Endothelial cell of umbilical vein (primary cell): ENCODE measurements at regions not wholly inside any gene's neighbourhood (a gene's known extent, or its start where the extent isn't known, plus 50 kb on each side); places are given as distances from the start of the nearest gene placed in this dataset.

Experiments used
- BruUV-seq: library from RNA; stranded (reverse); fragments of 400-500 nt; replicated peaks from 2 replicates; lab custom pipeline; 2021; lab: Mats Ljungman, UMichigan
- CTCF ChIA-PET: fragments of 300-600, 350-600 bp; sonication (Branson Sonifier 250); formaldehyde crosslinking; loops from one replicate; lab custom pipeline; 2021; ENCODE audit warnings: antibody characterized with exemption, inconsistent platforms; lab: Charles Lee
- POLR2A ChIA-PET: fragments of 300-600, 350-600 bp; sonication (Branson Sonifier 250); formaldehyde crosslinking; loops from one replicate; lab custom pipeline; 2021; ENCODE audit warnings: antibody characterized with exemption, inconsistent platforms; lab: Charles Lee
- DNase-seq: peaks from one replicate; pipeline ENCODE4 v3.0.0-alpha.2; 2011; ENCODE audit warnings: low read depth, low spot score
- FAIRE-seq: peaks from 2 replicates; lab custom pipeline; 2011; peaks lifted over from hg19 to GRCh38; lab: Jason Lieb, UNC
- H2AFZ ChIP-seq: 2 replicates; pipeline ENCODE4 v1.6.0; 2012; ENCODE audit warnings: low read depth, low read length, control low read depth, inconsistent platforms
- H3K27ac ChIP-seq: 2 replicates; pipeline ENCODE4 v1.5.1; 2011; ENCODE audit warnings: low read depth, mild to moderate bottlenecking, control low read depth, low read length, moderate library complexity; ENCODE audit not compliant: insufficient read depth
- H3K27me3 ChIP-seq, 2 experiments: 2 replicates each; pipeline versions ENCODE4 v1.6.0 to v1.6.1; 2011; ENCODE audit warnings: low read length in 2 of 2, mixed read lengths in 1 of 2; ENCODE audit not compliant: control insufficient read depth in 2 of 2, insufficient read depth in 2 of 2
- H3K36me3 ChIP-seq, 2 experiments: 2 replicates in 1 of 2; 3 replicates in 1 of 2; pipeline ENCODE4 v1.5.1; 2011; ENCODE audit warnings: low read length in 2 of 2, mild to moderate bottlenecking in 1 of 2, moderate library complexity in 1 of 2; ENCODE audit not compliant: control insufficient read depth in 2 of 2, insufficient read depth in 2 of 2; ENCODE audit errors: extremely low read depth in 1 of 2
- H3K4me1 ChIP-seq: 3 replicates; pipeline ENCODE4 v1.5.1; 2011; ENCODE audit warnings: mild to moderate bottlenecking, low read length; ENCODE audit not compliant: control insufficient read depth, insufficient read depth; ENCODE audit errors: extremely low read depth
- H3K4me2 ChIP-seq: 2 replicates; pipeline ENCODE4 v1.6.1; 2011; ENCODE audit warnings: low read length, control low read depth, mixed read lengths; ENCODE audit not compliant: insufficient read depth
- H3K4me3 ChIP-seq, 3 experiments: fragments of 200-600 bp in 1 of 3; sonication (generic), shearing (Covaris generic) in 1 of 3; replicated peaks in 1 of 3; 2 replicates each; pipeline ENCODE4 v1.5.1; 2011 to 2016; ENCODE audit warnings: control low read depth in 3 of 3, low read length in 3 of 3, mild to moderate bottlenecking in 2 of 3, inconsistent platforms in 1 of 3, low read depth in 1 of 3, moderate library complexity in 1 of 3; ENCODE audit not compliant: insufficient read depth in 1 of 3
- H3K79me2 ChIP-seq: 2 replicates; pipeline ENCODE4 v1.6.0; 2012; ENCODE audit warnings: low read length, inconsistent platforms; ENCODE audit not compliant: control insufficient read depth, insufficient read depth
- H3K9ac ChIP-seq: replicated peaks from 2 replicates; pipeline ENCODE3; 2011; ENCODE audit warnings: low read length, control low read depth; ENCODE audit not compliant: insufficient read depth; ENCODE audit errors: extremely low read depth
- H3K9me1 ChIP-seq: replicated peaks from 3 replicates; pipeline ENCODE4 v1.6.0; 2011; ENCODE audit warnings: mild to moderate bottlenecking, low read length; ENCODE audit not compliant: control insufficient read depth, insufficient read depth; ENCODE audit errors: extremely low read depth
- H3K9me3 ChIP-seq: replicated peaks from 2 replicates; pipeline ENCODE4 v1.5.1; 2012; ENCODE audit warnings: low read length, inconsistent platforms; ENCODE audit not compliant: control insufficient read depth, insufficient read depth
- H4K20me1 ChIP-seq: replicated peaks from 2 replicates; pipeline ENCODE3; 2011; ENCODE audit warnings: mild to moderate bottlenecking, low read length; ENCODE audit not compliant: control insufficient read depth, insufficient read depth; ENCODE audit errors: extremely low read depth
- CTCF ChIP-seq, 2 donors: IDR thresholded peaks; 1 replicate in 1 of 2; 2 replicates in 1 of 2; pipeline ENCODE4 v1.5.1; 2011; ENCODE audit warnings: low read length in 2 of 2, mild to moderate bottlenecking in 2 of 2, moderate library complexity in 2 of 2, control low read depth in 1 of 2, inconsistent platforms in 1 of 2, low read depth in 1 of 2; ENCODE audit not compliant: insufficient read depth in 1 of 2; ENCODE audit errors: extremely low read depth in 1 of 2
- EZH2 ChIP-seq: IDR thresholded peaks from 2 replicates; pipeline ENCODE4 v1.6.1; 2012; ENCODE audit warnings: borderline replicate concordance, low read depth, mild to moderate bottlenecking, moderate library complexity, low read length, inconsistent platforms; ENCODE audit not compliant: severe bottlenecking
- FOS ChIP-seq: IDR thresholded peaks from 2 replicates; pipeline ENCODE4 v1.6.1; 2011; ENCODE audit warnings: mild to moderate bottlenecking, low read length, moderate library complexity, borderline replicate concordance; ENCODE audit not compliant: insufficient read depth
- GATA2 ChIP-seq: IDR thresholded peaks from 2 replicates; pipeline ENCODE4 v1.7.0; 2011; ENCODE audit warnings: low read depth, mild to moderate bottlenecking, moderate library complexity, mixed read lengths, low read length; ENCODE audit not compliant: insufficient read length, insufficient read depth
- JUN ChIP-seq: IDR thresholded peaks from 2 replicates; pipeline ENCODE4 v1.6.1; 2011; ENCODE audit warnings: borderline replicate concordance, low read depth; ENCODE audit not compliant: insufficient read length, insufficient read depth
- MYC ChIP-seq: IDR thresholded peaks from one replicate; pipeline ENCODE4 v1.6.1; 2011; ENCODE audit warnings: mild to moderate bottlenecking, low read depth, low read length
- POLR2A ChIP-seq: IDR thresholded peaks from 2 replicates; pipeline ENCODE4 v1.6.1; 2012; ENCODE audit warnings: low read depth, mild to moderate bottlenecking, control low read depth, low read length
- POLR2AphosphoS5 ChIP-seq: IDR thresholded peaks from 2 replicates; pipeline ENCODE4 v1.6.1; 2012; ENCODE audit warnings: low read depth, mild to moderate bottlenecking, control low read depth, low read length, moderate library complexity; ENCODE audit not compliant: insufficient read depth
- dilution Hi-C: fragments of 300-500 bp; cut with MboI; formaldehyde crosslinking; loops from one replicate; pipeline ENCODE4 v1.15.0; 2019; ENCODE audit warnings: low sequenced_read_pairs; ENCODE audit not compliant: extremely low pct_ligation_motif_present
- intact Hi-C: fragments of 100-400 bp; cut with micrococcal nuclease; formaldehyde crosslinking; loops from one replicate; pipeline ENCODE4 v1.10.0; 2022
- TF ChIP-seq, protein P1 (sequence below): IDR thresholded peaks from 2 replicates; pipeline ENCODE4 v1.6.1; 2011; ENCODE audit not compliant: insufficient read depth, insufficient read length

DNA sequence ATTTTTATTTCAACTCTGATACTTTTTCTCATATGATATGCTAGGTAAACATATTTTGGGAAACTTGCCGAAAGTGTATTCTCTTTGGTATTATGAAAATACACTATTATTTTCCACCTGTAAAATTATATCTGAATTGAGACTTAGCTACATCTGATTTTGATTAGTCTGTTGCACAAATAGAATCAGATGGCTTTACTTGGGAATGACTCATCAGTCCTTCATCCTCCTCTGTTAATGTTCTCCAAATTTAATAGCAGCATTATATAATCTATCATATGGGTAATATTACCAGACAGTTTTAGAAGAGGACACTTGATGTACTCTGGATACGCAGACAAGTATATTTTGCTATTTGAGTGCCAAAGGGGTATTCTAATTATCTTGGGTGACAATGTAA lies 245.3 kb downstream of the CTH start:
- no peaks in the 10 kb centered on the region for H3K36me3 ChIP-seq
- no peak for TF ChIP-seq MYC
- no peak for TF ChIP-seq JUN
- TF ChIP-seq, protein P1, sequence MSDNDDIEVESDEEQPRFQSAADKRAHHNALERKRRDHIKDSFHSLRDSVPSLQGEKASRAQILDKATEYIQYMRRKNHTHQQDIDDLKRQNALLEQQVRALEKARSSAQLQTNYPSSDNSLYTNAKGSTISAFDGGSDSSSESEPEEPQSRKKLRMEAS, result no peak
- no peak for TF ChIP-seq GATA2
- TF ChIP-seq POLR2AphosphoS5, result no peak
- no peak for TF ChIP-seq POLR2A
- no peak for TF ChIP-seq EZH2
- no peak for TF ChIP-seq CTCF (IDR thresholded peaks at IDR 0.05; ENCODE audit: extremely low read depth in 1 of 2, insufficient read depth in 1 of 2, low read depth in 1 of 2, low read length in 2 of 2)
- no peak for TF ChIP-seq FOS
- H3K9ac ChIP-seq, result no peak overlapping the region
- ChIA-PET CTCF (no interaction called here), POLR2A (no interaction called here)
- H3K9me1 ChIP-seq, result no peaks in the 10 kb centered on the region
- no peak overlapping the region for H3K4me2 ChIP-seq
- no peaks in the 10 kb centered on the region for H3K4me1 ChIP-seq
- H3K9me3 ChIP-seq, result no peaks in the 10 kb centered on the region
- dilution Hi-C loops (no loop called here), intact Hi-C loops (no loop called here)
- H3K4me3 ChIP-seq, result no peak overlapping the region
- H3K27ac ChIP-seq, result no peak overlapping the region
- FAIRE-seq (no peak), DNase-seq (no peak)
- H2AFZ ChIP-seq, result no peak overlapping the region
- H4K20me1 ChIP-seq, result no peaks in the 10 kb centered on the region
- H3K27me3 ChIP-seq, result no peaks in the 10 kb centered on the region
- BruUV-seq, result no TSS peak
- H3K79me2 ChIP-seq, result no peaks in the 10 kb centered on the region
